ENCODE measurements at regions not wholly inside any gene's neighbourhood (a gene's known extent, or its start where the extent isn't known, plus 50 kb on each side); places are given as distances from the start of the nearest gene placed in this dataset.

DNA sequence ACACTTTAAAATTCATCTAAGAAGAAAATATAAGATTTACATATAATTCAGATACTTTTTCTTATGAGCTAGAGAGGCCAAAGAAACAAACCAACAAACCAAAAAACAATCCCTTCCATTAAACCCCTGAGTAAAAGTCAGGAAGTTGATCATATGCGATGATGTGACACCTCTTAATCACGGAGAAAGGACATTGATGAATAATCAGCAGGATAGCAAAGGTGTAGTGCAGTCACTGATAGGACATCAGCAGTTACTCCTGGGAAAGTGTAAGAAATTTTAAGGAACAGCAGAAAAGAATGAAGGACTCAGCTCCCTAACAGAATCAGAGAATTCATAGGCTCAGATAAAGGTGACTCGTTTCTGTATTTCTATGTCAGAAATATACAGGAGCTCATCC lies 202.4 kb upstream of the EDNRB start:
- TF ChIP-seq, protein P1, sequence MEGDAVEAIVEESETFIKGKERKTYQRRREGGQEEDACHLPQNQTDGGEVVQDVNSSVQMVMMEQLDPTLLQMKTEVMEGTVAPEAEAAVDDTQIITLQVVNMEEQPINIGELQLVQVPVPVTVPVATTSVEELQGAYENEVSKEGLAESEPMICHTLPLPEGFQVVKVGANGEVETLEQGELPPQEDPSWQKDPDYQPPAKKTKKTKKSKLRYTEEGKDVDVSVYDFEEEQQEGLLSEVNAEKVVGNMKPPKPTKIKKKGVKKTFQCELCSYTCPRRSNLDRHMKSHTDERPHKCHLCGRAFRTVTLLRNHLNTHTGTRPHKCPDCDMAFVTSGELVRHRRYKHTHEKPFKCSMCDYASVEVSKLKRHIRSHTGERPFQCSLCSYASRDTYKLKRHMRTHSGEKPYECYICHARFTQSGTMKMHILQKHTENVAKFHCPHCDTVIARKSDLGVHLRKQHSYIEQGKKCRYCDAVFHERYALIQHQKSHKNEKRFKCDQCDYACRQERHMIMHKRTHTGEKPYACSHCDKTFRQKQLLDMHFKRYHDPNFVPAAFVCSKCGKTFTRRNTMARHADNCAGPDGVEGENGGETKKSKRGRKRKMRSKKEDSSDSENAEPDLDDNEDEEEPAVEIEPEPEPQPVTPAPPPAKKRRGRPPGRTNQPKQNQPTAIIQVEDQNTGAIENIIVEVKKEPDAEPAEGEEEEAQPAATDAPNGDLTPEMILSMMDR (IDR thresholded peaks at IDR 0.05; ENCODE audit: low read depth, low read length, poor library complexity, severe bottlenecking) = no peak
- no peak for TF ChIP-seq EZH2phosphoT487 (IDR thresholded peaks at IDR 0.05; ENCODE audit: borderline replicate concordance, low read length)

Data from DOHH2 (cell line).